H9 (cell line): ENCODE measurements at regions not wholly inside any gene's neighbourhood (a gene's known extent, or its start where the extent isn't known, plus 50 kb on each side); places are given as distances from the start of the nearest gene placed in this dataset.

ENCODE experiments used
- DNase-seq: peaks from one replicate; pipeline ENCODE4 v3.0.0-alpha.2; 2017
- H2AFZ ChIP-seq: one replicate; pipeline ENCODE4 v1.6.1; 2013; ENCODE audit warnings: mild to moderate bottlenecking, low read length, control low read depth, moderate library complexity
- H2AK5ac ChIP-seq: 2 replicates; pipeline ENCODE4 v1.6.1; 2013; ENCODE audit warnings: low read length, control low read depth, mixed read lengths; ENCODE audit not compliant: insufficient read length
- H2BK120ac ChIP-seq: one replicate; pipeline ENCODE4 v1.6.1; 2013; ENCODE audit warnings: low read depth, mild to moderate bottlenecking, low read length, control low read depth, inconsistent platforms; ENCODE audit not compliant: poor library complexity, severe bottlenecking
- H2BK12ac ChIP-seq: 2 replicates; pipeline ENCODE4 v1.6.1; 2013; ENCODE audit warnings: low read length, control low read depth, mixed read lengths, low read depth; ENCODE audit not compliant: insufficient read length
- H2BK15ac ChIP-seq: 2 replicates; pipeline ENCODE4 v1.6.1; 2013; ENCODE audit warnings: low read depth, low read length, control low read depth
- H2BK20ac ChIP-seq: one replicate; pipeline ENCODE4 v1.6.1; 2013; ENCODE audit warnings: low read depth, mild to moderate bottlenecking, low read length, control low read depth, inconsistent platforms; ENCODE audit not compliant: poor library complexity, severe bottlenecking
- H2BK5ac ChIP-seq: 2 replicates; pipeline ENCODE4 v1.6.1; 2013; ENCODE audit warnings: low read length, control low read depth, mixed read lengths; ENCODE audit not compliant: insufficient read length
- H3K14ac ChIP-seq: 2 replicates; pipeline ENCODE4 v1.6.1; 2013; ENCODE audit warnings: low read length, control low read depth; ENCODE audit not compliant: insufficient read depth
- H3K18ac ChIP-seq: 2 replicates; pipeline ENCODE4 v1.6.1; 2013; ENCODE audit warnings: low read depth, mild to moderate bottlenecking, mixed read lengths, low read length, control low read depth; ENCODE audit not compliant: insufficient read length
- H3K23ac ChIP-seq: 2 replicates; pipeline ENCODE4 v1.6.1; 2013; ENCODE audit warnings: low read length, control low read depth, mixed read lengths, low read depth; ENCODE audit not compliant: insufficient read length
- H3K23me2 ChIP-seq: 2 replicates; pipeline ENCODE4 v1.6.1; 2013; ENCODE audit warnings: low read depth, mild to moderate bottlenecking, mixed read lengths, low read length, control low read depth; ENCODE audit not compliant: insufficient read length, poor library complexity, severe bottlenecking
- H3K27ac ChIP-seq: 2 replicates; pipeline ENCODE4 v1.5.1; 2013; ENCODE audit warnings: low read length, control low read depth, mixed read lengths, low read depth; ENCODE audit not compliant: insufficient read length
- H3K27me3 ChIP-seq: 2 replicates; pipeline ENCODE4 v1.6.1; 2013; ENCODE audit warnings: low read length, control low read depth, inconsistent platforms; ENCODE audit not compliant: insufficient read depth
- H3K4ac ChIP-seq: 2 replicates; pipeline ENCODE4 v1.6.1; 2013; ENCODE audit warnings: low read depth, mild to moderate bottlenecking, control low read depth, inconsistent platforms, low read length, moderate library complexity
- H3K4me1 ChIP-seq: 2 replicates; pipeline ENCODE4 v1.6.1; 2013; ENCODE audit warnings: low read length, control low read depth, inconsistent platforms; ENCODE audit not compliant: insufficient read depth
- H3K4me2 ChIP-seq: 2 replicates; pipeline ENCODE4 v1.6.1; 2013; ENCODE audit warnings: low read length, control low read depth, mixed read lengths; ENCODE audit not compliant: insufficient read length, insufficient read depth
- H3K56ac ChIP-seq: 2 replicates; pipeline ENCODE4 v1.6.1; 2013; ENCODE audit warnings: low read depth, mild to moderate bottlenecking, mixed read lengths, low read length, control low read depth; ENCODE audit not compliant: insufficient read length
- H3K79me1 ChIP-seq: 2 replicates; pipeline ENCODE4 v1.6.1; 2013; ENCODE audit warnings: low read depth, mild to moderate bottlenecking, moderate library complexity, low read length, control low read depth, inconsistent platforms; ENCODE audit not compliant: insufficient read depth, poor library complexity, severe bottlenecking
- H3K79me2 ChIP-seq: 2 replicates; pipeline ENCODE4 v1.6.1; 2013; ENCODE audit warnings: low read length, control low read depth, inconsistent platforms; ENCODE audit not compliant: insufficient read depth
- H3K9ac ChIP-seq: 2 replicates; pipeline ENCODE4 v1.6.1; 2013; ENCODE audit warnings: low read length, control low read depth, mixed read lengths; ENCODE audit not compliant: insufficient read length; ENCODE audit errors: extremely low read depth
- H3K9me3 ChIP-seq: one replicate; pipeline ENCODE4 v1.6.1; 2013; ENCODE audit warnings: low read depth, low read length, inconsistent platforms; ENCODE audit not compliant: control insufficient read depth
- H3T11ph ChIP-seq: one replicate; pipeline ENCODE4 v1.6.1; 2013; ENCODE audit warnings: mild to moderate bottlenecking, low read length, control low read depth, inconsistent platforms
- H4K20me1 ChIP-seq: one replicate; pipeline ENCODE4 v1.6.1; 2013; ENCODE audit not compliant: control insufficient read depth, insufficient read length, insufficient read depth
- H4K5ac ChIP-seq: 2 replicates; pipeline ENCODE4 v1.6.1; 2013; ENCODE audit warnings: low read depth, mild to moderate bottlenecking, mixed read lengths, low read length, control low read depth; ENCODE audit not compliant: insufficient read length
- H4K8ac ChIP-seq: replicated peaks from 2 replicates; pipeline ENCODE4 v1.6.1; 2013; ENCODE audit warnings: low read length, control low read depth, mixed read lengths, low read depth; ENCODE audit not compliant: insufficient read length
- H4K91ac ChIP-seq: 2 replicates; pipeline ENCODE4 v1.6.1; 2013; ENCODE audit warnings: low read depth, mild to moderate bottlenecking, moderate library complexity, mixed read lengths, low read length, control low read depth; ENCODE audit not compliant: insufficient read length
- H3K27ac Mint-ChIP-seq, 3 experiments: 2 replicates in 2 of 3; 3 replicates in 1 of 3; pipeline ENCODE4 v1.8.0; 2020 to 2021; ENCODE audit warnings: mixed read lengths in 3 of 3, mild to moderate bottlenecking in 1 of 3, moderate library complexity in 1 of 3
- H3K27me3 Mint-ChIP-seq: 2 replicates; pipeline ENCODE4 v1.8.0; 2021; ENCODE audit warnings: low read depth, mild to moderate bottlenecking, moderate library complexity, mixed read lengths
- H3K36me3 Mint-ChIP-seq, 3 experiments: 2 replicates in 2 of 3; 3 replicates in 1 of 3; pipeline ENCODE4 v1.8.0; 2020 to 2021; ENCODE audit warnings: low read depth in 3 of 3, mixed read lengths in 3 of 3; ENCODE audit not compliant: insufficient read depth in 1 of 3
- H3K4me1 Mint-ChIP-seq, 2 experiments: 2 replicates each; pipeline ENCODE4 v1.8.0; 2020; ENCODE audit warnings: mixed read lengths in 2 of 2
- H3K4me3 Mint-ChIP-seq, 2 experiments: 2 replicates in 1 of 2; 3 replicates in 1 of 2; pipeline ENCODE4 v1.8.0; 2020 to 2021; ENCODE audit warnings: mild to moderate bottlenecking in 2 of 2, mixed read lengths in 2 of 2, moderate library complexity in 1 of 2
- H3K9me3 Mint-ChIP-seq, 2 experiments: 2 replicates in 1 of 2; 3 replicates in 1 of 2; pipeline ENCODE4 v1.8.0; 2020; ENCODE audit warnings: mild to moderate bottlenecking in 2 of 2, mixed read lengths in 2 of 2, moderate library complexity in 1 of 2
- WGBS: extraction: QIAGEN DNeasy Blood & Tissue Kit; methylation state at CpG from one replicate; pipeline ENCODE4 v1.1.7; 2013; ENCODE audit warnings: missing lambda C conversion rate, low lambda C conversion rate, mixed read lengths; ENCODE audit not compliant: insufficient read length; ENCODE audit errors: extremely low coverage; 5-methylcytosine and 5-hydroxymethylcytosine counted together
- TF ChIP-seq, protein P1 (sequence below): fragments of 200-600 bp; sonication (generic); conservative IDR thresholded peaks from 3 replicates; pipeline ENCODE4 v1.8.0; 2021; ENCODE audit warnings: antibody characterized with exemption, mild to moderate bottlenecking

DNA sequence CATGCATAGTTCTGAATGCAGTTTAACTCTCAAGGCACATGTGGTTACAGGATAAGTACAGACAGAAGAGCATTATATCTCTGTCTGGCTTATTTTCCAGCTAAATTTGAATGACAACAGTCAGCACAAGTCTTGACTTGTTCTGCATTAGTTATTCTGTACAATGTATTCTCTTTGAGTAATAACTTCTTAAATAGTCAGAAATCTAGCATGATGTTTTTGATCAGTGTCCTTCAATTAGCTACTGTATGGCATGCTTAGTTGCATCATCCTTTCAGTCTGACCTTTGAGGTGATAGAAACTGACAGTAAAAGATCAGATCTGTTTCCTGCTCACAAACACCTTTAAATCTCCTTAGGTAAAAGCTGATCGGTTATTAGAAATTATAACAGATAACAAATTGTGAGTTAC lies 118.1 kb downstream of the ARL4A start:
- TF ChIP-seq, protein P1, sequence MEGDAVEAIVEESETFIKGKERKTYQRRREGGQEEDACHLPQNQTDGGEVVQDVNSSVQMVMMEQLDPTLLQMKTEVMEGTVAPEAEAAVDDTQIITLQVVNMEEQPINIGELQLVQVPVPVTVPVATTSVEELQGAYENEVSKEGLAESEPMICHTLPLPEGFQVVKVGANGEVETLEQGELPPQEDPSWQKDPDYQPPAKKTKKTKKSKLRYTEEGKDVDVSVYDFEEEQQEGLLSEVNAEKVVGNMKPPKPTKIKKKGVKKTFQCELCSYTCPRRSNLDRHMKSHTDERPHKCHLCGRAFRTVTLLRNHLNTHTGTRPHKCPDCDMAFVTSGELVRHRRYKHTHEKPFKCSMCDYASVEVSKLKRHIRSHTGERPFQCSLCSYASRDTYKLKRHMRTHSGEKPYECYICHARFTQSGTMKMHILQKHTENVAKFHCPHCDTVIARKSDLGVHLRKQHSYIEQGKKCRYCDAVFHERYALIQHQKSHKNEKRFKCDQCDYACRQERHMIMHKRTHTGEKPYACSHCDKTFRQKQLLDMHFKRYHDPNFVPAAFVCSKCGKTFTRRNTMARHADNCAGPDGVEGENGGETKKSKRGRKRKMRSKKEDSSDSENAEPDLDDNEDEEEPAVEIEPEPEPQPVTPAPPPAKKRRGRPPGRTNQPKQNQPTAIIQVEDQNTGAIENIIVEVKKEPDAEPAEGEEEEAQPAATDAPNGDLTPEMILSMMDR = no peak
- Histone ChIP-seq H3K79me2 (no peaks in the 10 kb centered on the region), H4K91ac (no peak overlapping the region), H4K20me1 (no peaks in the 10 kb centered on the region), H2BK20ac (no peak overlapping the region), H3K23me2 (no peaks in the 10 kb centered on the region), H2AFZ (no peak overlapping the region), H3K4me1 (peaks cover 3% of the 10 kb centered on the region), H3K27me3 (no peaks in the 10 kb centered on the region), H2BK12ac (no peak overlapping the region), H3K79me1 (no peaks in the 10 kb centered on the region), H3K56ac (no peak overlapping the region), H2AK5ac (no peak overlapping the region), H3K23ac (no peak overlapping the region), H4K5ac (no peak overlapping the region), H2BK5ac (no peak overlapping the region), H2BK15ac (no peak overlapping the region), H2BK120ac (no peak overlapping the region), H3K4ac (no peak overlapping the region), H3K27ac (no peak overlapping the region), H3T11ph (no peak overlapping the region), H3K18ac (no peak overlapping the region), H3K9me3 (no peaks in the 10 kb centered on the region), H3K9ac (no peak overlapping the region), H3K4me2 (no peak overlapping the region), H3K14ac (no peak overlapping the region), H4K8ac (no peak overlapping the region)
- H3K27me3 Mint-ChIP-seq = no peaks in the 10 kb centered on the region
- H3K9me3 Mint-ChIP-seq = no peaks in the 10 kb centered on the region
- no peaks in the 10 kb centered on the region for H3K36me3 Mint-ChIP-seq
- no peak for DNase-seq
- WGBS = no CpG with 5 or more reads among the region's 1 CpG
- no peak overlapping the region for H3K4me3 Mint-ChIP-seq
- no peak overlapping the region for H3K27ac Mint-ChIP-seq
- peaks cover 35 to 39% of the 10 kb centered on the region in 2 experiments for H3K4me1 Mint-ChIP-seq
